Spleen (tissue), 7 donors: ENCODE measurements at regions not wholly inside any gene's neighbourhood (a gene's known extent, or its start where the extent isn't known, plus 50 kb on each side); places are given as distances from the start of the nearest gene placed in this dataset.

Experiments used
- CTCF ChIP-seq, 11 experiments: fragments of 200-600 bp in 7 of 11; fragments of 450-650 bp in 4 of 11; sonication (generic) in 4 of 11; IDR thresholded peaks in 8 of 11; conservative IDR thresholded peaks in 3 of 11; 1 replicate in 7 of 11; 2 replicates in 4 of 11; pipeline versions ENCODE4 v1.4.0 to v1.8.0; 2016 to 2021; ENCODE audit warnings: antibody characterized with exemption in 11 of 11, inconsistent platforms in 4 of 11, mild to moderate bottlenecking in 1 of 11
- POLR2A ChIP-seq, 3 donors: fragments of 450-650 bp; IDR thresholded peaks; one replicate each; pipeline ENCODE4 v1.5.1; 2017; ENCODE audit warnings: antibody characterized with exemption in 3 of 3, mild to moderate bottlenecking in 1 of 3
- POLR2AphosphoS5 ChIP-seq, 3 donors: sonication (generic); formaldehyde crosslinking; IDR thresholded peaks; one replicate each; pipeline ENCODE4 v1.5.1; 2017; ENCODE audit warnings: antibody characterized with exemption in 3 of 3
- donor health status: DM: no; HTN: no; CAD: no; lungs with moderate emphysema.
- donor health status: DM: no; HTN: no; CAD: no.
- donor health status: DM: no; HTN: no; CAD: no.

GRCh38 chr3:71924721-71925120, 139.8 kb upstream of the PROK2 start:
- no peak for TF ChIP-seq CTCF (IDR thresholded peaks at IDR 0.05 in 8 of 11, conservative IDR thresholded peaks at IDR 0.05 in 3 of 11)
- no peak for TF ChIP-seq POLR2A (IDR thresholded peaks at IDR 0.05)
- no peak for TF ChIP-seq POLR2AphosphoS5 (IDR thresholded peaks at IDR 0.05)
